Left colon (tissue), 2 donors: ENCODE measurements at regions not wholly inside any gene's neighbourhood (a gene's known extent, or its start where the extent isn't known, plus 50 kb on each side); places are given as distances from the start of the nearest gene placed in this dataset.

Source experiments
- ATAC-seq: fragments of 200-7000 bp; cut with Tn5 transposase; one replicate; pipeline ENCODE4 v1.9.1; 2020; ENCODE audit warnings: mild to moderate bottlenecking, moderate library complexity
- DNase-seq, 2 donors: peaks; one replicate each; pipeline ENCODE4 v3.0.0-alpha.2; 2020
- intact Hi-C, 2 donors: fragments of 100-400 bp; cut with DNase I in 1 of 2; cut with micrococcal nuclease in 1 of 2; formaldehyde crosslinking; loops; one replicate each; pipeline versions ENCODE4 v1.11.2 to v1.14.0; 2022; cut with DNase I, micrococcal nuclease
- donor health status: DM: no; HTN: no; CAD: no.
- donor health status: DM: yes; HTN: yes; CAD: no.

GRCh38 chr14:104504172-104504735 lies 75.3 kb upstream of the C14orf180 start:
- DNase-seq = no peak
- ATAC-seq = no peak
- intact Hi-C loops = no loop called here

- no peak for ATAC-seq
- no peak for DNase-seq
- intact Hi-C loops = no loop called here
Measured at GRCh38 chr14:104505085-104506074, 74.2 kb upstream of the C14orf180 start.

DNA sequence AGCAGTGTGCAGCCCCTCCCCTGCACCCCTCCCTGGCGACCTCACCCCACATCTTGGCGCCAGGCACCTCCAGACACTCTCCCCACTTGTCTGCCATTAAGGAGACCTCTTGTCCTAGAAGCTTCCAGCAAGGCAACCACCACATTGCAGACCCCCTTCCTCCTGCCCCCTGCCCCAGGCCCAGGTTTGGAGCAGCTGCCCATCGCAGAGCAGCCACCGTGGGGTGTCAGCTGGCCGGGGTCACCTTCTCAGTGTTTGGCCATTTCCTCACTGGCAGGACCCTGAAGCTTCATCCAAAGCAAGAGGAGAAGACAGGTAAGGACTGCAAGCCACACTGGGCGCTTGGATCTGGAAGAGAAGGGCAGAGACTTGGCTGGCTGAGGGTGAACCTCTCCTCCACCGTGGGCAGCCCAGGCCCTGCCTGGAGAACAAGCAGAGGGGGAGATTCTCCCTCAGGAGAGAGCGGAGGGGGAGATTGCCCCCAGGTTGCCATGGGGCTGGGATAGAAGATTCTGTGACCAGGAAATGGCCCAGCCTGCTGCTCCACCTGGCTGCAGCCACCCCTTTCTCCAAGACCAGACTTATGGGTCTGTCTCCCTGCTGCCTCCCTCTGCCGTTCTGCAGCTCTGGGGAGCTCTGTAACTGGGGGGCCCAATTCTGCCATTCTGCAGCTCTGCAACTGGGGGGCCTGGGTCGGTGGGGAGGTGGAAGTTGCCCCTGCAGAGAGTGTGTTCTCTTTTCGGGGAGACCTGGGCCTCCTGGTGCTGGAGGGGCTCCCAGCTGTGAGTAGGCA lies 72.9 kb upstream of the C14orf180 start:
- intact Hi-C loops = no loop called here
- ATAC-seq (no peak), DNase-seq (no peak)

DNA sequence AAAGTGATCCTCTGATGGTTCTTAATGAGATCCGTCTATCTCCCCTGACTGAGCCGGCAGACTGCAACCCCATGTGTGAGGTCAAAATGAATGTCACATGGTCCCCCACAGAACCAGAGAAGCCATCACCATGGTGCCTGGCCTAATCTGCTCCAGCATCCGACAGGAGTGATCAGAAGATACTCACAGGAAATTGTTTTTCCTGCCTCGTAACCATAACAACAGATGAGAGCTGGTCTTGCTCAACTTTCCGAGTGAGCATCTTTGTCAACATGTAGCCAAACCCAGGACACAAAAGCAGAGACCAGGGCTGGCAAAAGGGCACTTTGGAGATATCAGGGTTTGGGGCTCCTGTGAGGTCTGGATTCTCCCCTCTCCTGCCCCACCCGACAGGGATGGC lies 72.1 kb upstream of the C14orf180 start:
- ATAC-seq (no peak), DNase-seq (no peak)
- intact Hi-C loops = no loop called here

- DNase-seq (no peak), ATAC-seq (no peak)
- intact Hi-C loops = no loop called here
Measured at GRCh38 chr14:104509673-104510072, 69.9 kb upstream of the C14orf180 start.

GRCh38 chr14:104510216-104510615 lies 69.3 kb upstream of the C14orf180 start:
- intact Hi-C loops = no loop called here
- ATAC-seq (no peak), DNase-seq (no peak)

DNA sequence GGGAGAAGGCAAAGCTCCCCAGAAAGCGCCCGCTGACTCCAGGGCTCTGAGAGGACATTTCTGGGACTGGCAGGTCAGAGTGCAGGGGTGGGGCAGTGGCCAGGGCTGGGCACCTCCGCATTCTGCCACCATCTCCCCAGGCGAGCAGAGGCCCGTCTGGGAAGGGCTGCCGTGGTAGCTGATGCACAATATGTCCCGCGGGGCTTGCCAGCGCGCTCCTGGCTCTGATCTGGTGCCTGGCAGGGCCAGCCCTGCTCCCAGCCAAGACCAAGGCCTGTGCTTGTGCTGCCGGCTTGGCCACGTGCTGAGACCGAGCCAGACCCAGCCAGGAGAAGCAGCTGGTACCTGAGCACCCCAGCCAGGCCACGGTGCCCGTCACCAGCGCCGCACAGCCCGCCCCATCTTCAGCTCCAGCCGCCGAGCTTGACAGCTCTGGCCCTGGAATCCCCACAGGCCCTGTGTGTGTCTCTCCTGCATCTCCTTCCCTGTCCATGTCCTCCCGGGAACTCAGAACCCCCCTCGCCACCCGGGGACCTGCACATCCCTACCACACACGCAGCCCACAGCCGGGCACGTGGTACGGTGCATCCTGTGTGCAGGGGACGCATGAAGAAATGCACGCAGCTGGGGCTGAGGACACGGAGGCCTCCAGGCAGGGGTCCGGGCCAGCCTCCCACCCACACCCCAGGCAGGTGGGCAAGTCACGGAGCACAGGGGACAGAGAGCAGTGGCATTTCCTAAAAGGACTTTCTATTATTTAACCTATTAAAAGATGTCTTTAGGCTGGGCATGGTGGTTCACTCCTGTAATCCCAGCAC lies 68.6 kb upstream of the C14orf180 start:
- intact Hi-C loops = no loop called here
- no peak for ATAC-seq
- no peak for DNase-seq

DNA sequence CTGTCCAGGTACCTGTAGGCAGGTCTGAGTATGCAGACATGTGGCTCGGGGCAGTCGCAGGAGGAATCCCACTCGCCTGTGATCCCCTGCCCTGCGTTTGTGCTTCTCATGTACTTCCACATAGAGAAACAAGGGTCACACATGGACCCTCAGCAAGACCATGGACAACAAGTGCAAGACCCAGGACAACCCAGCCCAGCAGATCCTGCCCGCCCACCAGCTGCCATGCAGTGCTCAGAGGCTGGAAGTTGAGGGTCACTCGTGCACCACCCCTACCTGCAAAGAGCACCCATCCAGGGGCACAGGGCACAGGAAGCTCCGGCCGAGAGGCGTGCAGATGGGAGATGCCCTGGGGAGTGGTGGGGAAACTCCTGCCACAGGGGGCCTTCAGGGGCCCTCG lies 67.5 kb upstream of the C14orf180 start:
- ATAC-seq (no peak), DNase-seq (no peak)
- intact Hi-C loops = no loop called here

- no peak for DNase-seq
- intact Hi-C loops = no loop called here
- ATAC-seq = no peak
Measured at GRCh38 chr14:104512771-104513640, 66.6 kb upstream of the C14orf180 start.

DNA sequence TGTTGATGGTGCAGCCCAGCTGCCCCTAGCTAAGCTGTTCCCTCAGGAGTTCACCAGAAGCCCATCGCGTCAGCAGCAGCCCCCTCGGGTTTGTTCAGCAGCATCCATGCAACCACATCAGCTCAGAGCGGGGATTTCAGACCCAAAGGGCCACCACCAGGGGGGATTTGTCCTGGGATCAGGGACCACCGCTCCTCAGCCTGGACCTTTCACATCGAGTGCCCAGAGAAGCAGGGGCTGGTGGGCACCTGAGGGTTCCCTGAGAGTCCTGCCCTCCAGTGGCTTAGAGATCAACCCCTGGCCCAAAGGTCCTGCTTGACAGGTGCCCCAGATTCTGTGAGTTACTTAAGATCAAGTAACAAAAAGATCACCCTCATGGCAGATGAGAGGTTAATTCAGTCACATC lies 65.9 kb upstream of the C14orf180 start:
- intact Hi-C loops = no loop called here
- DNase-seq = no peak
- no peak for ATAC-seq

GRCh38 chr14:104514156-104514848 lies 65.3 kb upstream of the C14orf180 start:
- ATAC-seq = no peak
- DNase-seq = no peak
- intact Hi-C loops = no loop called here

- DNase-seq (no peak), ATAC-seq (no peak)
- intact Hi-C loops = no loop called here
Measured at GRCh38 chr14:104515059-104515810, 64.3 kb upstream of the C14orf180 start.

- ATAC-seq (no peak), DNase-seq (no peak)
- intact Hi-C loops = no loop called here
Measured at GRCh38 chr14:104515811-104516780, 63.5 kb upstream of the C14orf180 start.

- ATAC-seq (no peak), DNase-seq (no peak)
- intact Hi-C loops = no loop called here
Measured at GRCh38 chr14:104516906-104517305, 62.7 kb upstream of the C14orf180 start.

DNA sequence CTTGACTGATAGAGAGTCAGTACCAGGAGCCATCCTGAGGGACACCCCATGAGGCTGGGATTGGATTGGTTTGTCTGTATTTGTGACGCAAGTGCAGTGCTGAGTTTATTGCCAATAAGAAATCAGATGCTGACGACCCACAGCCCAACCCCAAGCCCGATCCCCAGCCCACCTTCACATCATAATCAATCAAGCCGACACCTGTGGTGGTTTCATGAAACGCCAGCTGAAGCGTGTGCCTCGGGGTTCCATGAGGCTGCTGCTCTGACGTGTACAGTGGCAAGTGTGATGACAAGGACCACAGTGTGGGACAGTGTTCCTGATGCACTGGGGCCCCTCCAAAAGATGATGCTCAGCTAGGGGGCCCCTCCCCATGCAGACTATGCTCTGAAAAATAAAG lies 62.1 kb upstream of the C14orf180 start:
- intact Hi-C loops = no loop called here
- ATAC-seq (no peak), DNase-seq (no peak)

- DNase-seq (no peak), ATAC-seq (no peak)
- intact Hi-C loops = no loop called here
Measured at GRCh38 chr14:104517867-104518266, 61.7 kb upstream of the C14orf180 start.
